ENCODE measurements at regions not wholly inside any gene's neighbourhood (a gene's known extent, or its start where the extent isn't known, plus 50 kb on each side); places are given as distances from the start of the nearest gene placed in this dataset.

- no peak for TF ChIP-seq RAD21 (IDR thresholded peaks at IDR 0.05; ENCODE audit: low read depth)
- TF ChIP-seq MAX (IDR thresholded peaks at IDR 0.05), result no peak
- no peak for TF ChIP-seq CEBPB (IDR thresholded peaks at IDR 0.05)
These were observed 318.7 kb upstream of the ATP5MC3 start for GRCh38 chr2:175500255-175500654.

GRCh38 chr2:175490360-175490791 is 308.9 kb upstream of the ATP5MC3 start:
- TF ChIP-seq FOXM1 (IDR thresholded peaks at IDR 0.05; ENCODE audit: borderline replicate concordance, low read depth) (no peak), YY1 (IDR thresholded peaks at IDR 0.05; ENCODE audit: low read depth) (no peak), CEBPB (IDR thresholded peaks at IDR 0.05) (no peak), ZBTB7A (IDR thresholded peaks at IDR 0.05; ENCODE audit: low read depth) (no peak), USF1 (IDR thresholded peaks at IDR 0.05) (no peak)

GRCh38 chr2:175478096-175478768 is 296.7 kb upstream of the ATP5MC3 start:
- TF ChIP-seq EGR1 (IDR thresholded peaks at IDR 0.05) (no peak), USF1 (IDR thresholded peaks at IDR 0.05) (no peak), NFIC (IDR thresholded peaks at IDR 0.05) (no peak), CREB1 (IDR thresholded peaks at IDR 0.05; ENCODE audit: low read depth) (no peak), RAD21 (IDR thresholded peaks at IDR 0.05; ENCODE audit: low read depth) (no peak), YY1 (IDR thresholded peaks at IDR 0.05; ENCODE audit: low read depth) (no peak), MAX (IDR thresholded peaks at IDR 0.05) (no peak), TAF1 (IDR thresholded peaks at IDR 0.05; ENCODE audit: low read depth) (no peak)

- TF ChIP-seq YY1 (IDR thresholded peaks at IDR 0.05; ENCODE audit: low read depth) (no peak), USF1 (IDR thresholded peaks at IDR 0.05) (no peak), EP300 (IDR thresholded peaks at IDR 0.05; ENCODE audit: borderline replicate concordance) (no peak), MAX (IDR thresholded peaks at IDR 0.05) (no peak), CREB1 (IDR thresholded peaks at IDR 0.05; ENCODE audit: low read depth) (no peak), TEAD4 (IDR thresholded peaks at IDR 0.05) (no peak), RAD21 (IDR thresholded peaks at IDR 0.05; ENCODE audit: low read depth) (no peak), ZBTB7A (IDR thresholded peaks at IDR 0.05; ENCODE audit: low read depth) (no peak), EGR1 (IDR thresholded peaks at IDR 0.05) (no peak), FOXM1 (IDR thresholded peaks at IDR 0.05; ENCODE audit: borderline replicate concordance, low read depth) (no peak), TCF12 (IDR thresholded peaks at IDR 0.05; ENCODE audit: low read depth) (no peak), TAF1 (IDR thresholded peaks at IDR 0.05; ENCODE audit: low read depth) (no peak), REST (IDR thresholded peaks at IDR 0.05; ENCODE audit: low read depth) (no peak), NFIC (IDR thresholded peaks at IDR 0.05) (no peak), CEBPB (IDR thresholded peaks at IDR 0.05) (no peak)
These were observed 295.4 kb upstream of the ATP5MC3 start for GRCh38 chr2:175476948-175477347.

GRCh38 chr2:175476374-175476773 is 294.9 kb upstream of the ATP5MC3 start:
- TF ChIP-seq RAD21 (IDR thresholded peaks at IDR 0.05; ENCODE audit: low read depth), result no peak
- no peak for TF ChIP-seq EGR1 (IDR thresholded peaks at IDR 0.05)
- no peak for TF ChIP-seq TAF1 (IDR thresholded peaks at IDR 0.05; ENCODE audit: low read depth)
- TF ChIP-seq EP300 (IDR thresholded peaks at IDR 0.05; ENCODE audit: borderline replicate concordance), result no peak
- TF ChIP-seq USF1 (IDR thresholded peaks at IDR 0.05), result no peak
- no peak for TF ChIP-seq CREB1 (IDR thresholded peaks at IDR 0.05; ENCODE audit: low read depth)
- TF ChIP-seq TEAD4 (IDR thresholded peaks at IDR 0.05), result no peak
- TF ChIP-seq YY1 (IDR thresholded peaks at IDR 0.05; ENCODE audit: low read depth), result no peak
- TF ChIP-seq MAX (IDR thresholded peaks at IDR 0.05), result no peak
- no peak for TF ChIP-seq NFIC (IDR thresholded peaks at IDR 0.05)
- TF ChIP-seq ZBTB7A (IDR thresholded peaks at IDR 0.05; ENCODE audit: low read depth), result no peak

GRCh38 chr2:175475130-175475529 is 293.6 kb upstream of the ATP5MC3 start:
- TF ChIP-seq NFIC (IDR thresholded peaks at IDR 0.05), result no peak
- no peak for TF ChIP-seq TCF12 (IDR thresholded peaks at IDR 0.05; ENCODE audit: low read depth)
- no peak for TF ChIP-seq FOXM1 (IDR thresholded peaks at IDR 0.05; ENCODE audit: borderline replicate concordance, low read depth)
- TF ChIP-seq TEAD4 (IDR thresholded peaks at IDR 0.05), result no peak
- no peak for TF ChIP-seq TAF1 (IDR thresholded peaks at IDR 0.05; ENCODE audit: low read depth)
- no peak for TF ChIP-seq EP300 (IDR thresholded peaks at IDR 0.05; ENCODE audit: borderline replicate concordance)
- TF ChIP-seq REST (IDR thresholded peaks at IDR 0.05; ENCODE audit: low read depth), result no peak
- no peak for TF ChIP-seq CEBPB (IDR thresholded peaks at IDR 0.05)
- TF ChIP-seq MAX (IDR thresholded peaks at IDR 0.05), result no peak
- TF ChIP-seq RAD21 (IDR thresholded peaks at IDR 0.05; ENCODE audit: low read depth), result no peak
- no peak for TF ChIP-seq USF1 (IDR thresholded peaks at IDR 0.05)
- no peak for TF ChIP-seq EGR1 (IDR thresholded peaks at IDR 0.05)
- no peak for TF ChIP-seq YY1 (IDR thresholded peaks at IDR 0.05; ENCODE audit: low read depth)
- no peak for TF ChIP-seq ZBTB7A (IDR thresholded peaks at IDR 0.05; ENCODE audit: low read depth)
